Erythroblast (primary cell): ENCODE measurements at regions not wholly inside any gene's neighbourhood (a gene's known extent, or its start where the extent isn't known, plus 50 kb on each side); places are given as distances from the start of the nearest gene placed in this dataset.

Source experiments
- DNase-seq, 2 experiments: peaks; one replicate each; lab custom pipeline; 2025; lab: John Stamatoyannopoulos, UW
- GATA1 ChIP-seq: IDR thresholded peaks from 2 replicates; pipeline ENCODE4 v1.6.1; 2011; ENCODE audit warnings: low read depth, mild to moderate bottlenecking, control low read depth, low read length, moderate library complexity
- POLR2A ChIP-seq: IDR thresholded peaks from 2 replicates; pipeline ENCODE4 v1.6.1; 2011; ENCODE audit warnings: mild to moderate bottlenecking, low read length

- TF ChIP-seq POLR2A (no peak), GATA1 (no peak)
- DNase-seq: no peak
Observed at GRCh38 chr6:170116636-170117035, 174.2 kb downstream of the DLL1 start.

- TF ChIP-seq GATA1: no peak
- TF ChIP-seq POLR2A: no peak
- DNase-seq: no peak
Observed at GRCh38 chr6:170114956-170115855, 175.7 kb downstream of the DLL1 start.

GRCh38 chr6:170114187-170114945, 176.5 kb downstream of the DLL1 start:
- TF ChIP-seq GATA1 (no peak), POLR2A (no peak)
- DNase-seq: no peak

- no peak for TF ChIP-seq POLR2A
- TF ChIP-seq GATA1: no peak
- DNase-seq: no peak
Observed at GRCh38 chr6:170113141-170113540, 177.7 kb downstream of the DLL1 start.

GRCh38 chr6:170112583-170112860, 178.4 kb downstream of the DLL1 start:
- TF ChIP-seq GATA1 (no peak), POLR2A (no peak)
- no peak for DNase-seq

- TF ChIP-seq POLR2A: no peak
- TF ChIP-seq GATA1: no peak
- DNase-seq: no peak
Observed at GRCh38 chr6:170111816-170112582, 178.9 kb downstream of the DLL1 start.

GRCh38 chr6:170111141-170111664, 179.7 kb downstream of the DLL1 start:
- DNase-seq: no peak
- TF ChIP-seq GATA1 (no peak), POLR2A (no peak)

GRCh38 chr6:170110201-170111140, 180.4 kb downstream of the DLL1 start:
- no peak for DNase-seq
- TF ChIP-seq GATA1 (no peak), POLR2A (no peak)

- TF ChIP-seq POLR2A (no peak), GATA1 (no peak)
- no peak for DNase-seq
Observed at GRCh38 chr6:170108890-170109587, 181.8 kb downstream of the DLL1 start.

- TF ChIP-seq GATA1 (no peak), POLR2A (no peak)
Observed at GRCh38 chr6:170108456-170108855, 182.4 kb downstream of the DLL1 start.

GRCh38 chr6:170107606-170108222, 183.2 kb downstream of the DLL1 start:
- no peak for DNase-seq
- no peak for TF ChIP-seq POLR2A
- no peak for TF ChIP-seq GATA1

More at GRCh38 chr6:170108456-170108855, 182.4 kb downstream of the DLL1 start:
- no peak for DNase-seq

GRCh38 chr6:170106906-170107525, 183.9 kb downstream of the DLL1 start:
- no peak for TF ChIP-seq GATA1
- TF ChIP-seq POLR2A: no peak
- no peak for DNase-seq
